ENCODE measurements at regions not wholly inside any gene's neighbourhood (a gene's known extent, or its start where the extent isn't known, plus 50 kb on each side); places are given as distances from the start of the nearest gene placed in this dataset.
"Not testable (repeated sequence)": the region's sequence is repeated elsewhere in the genome, so short reads cannot be mapped to it uniquely, and the experiment has no call there.

DNA sequence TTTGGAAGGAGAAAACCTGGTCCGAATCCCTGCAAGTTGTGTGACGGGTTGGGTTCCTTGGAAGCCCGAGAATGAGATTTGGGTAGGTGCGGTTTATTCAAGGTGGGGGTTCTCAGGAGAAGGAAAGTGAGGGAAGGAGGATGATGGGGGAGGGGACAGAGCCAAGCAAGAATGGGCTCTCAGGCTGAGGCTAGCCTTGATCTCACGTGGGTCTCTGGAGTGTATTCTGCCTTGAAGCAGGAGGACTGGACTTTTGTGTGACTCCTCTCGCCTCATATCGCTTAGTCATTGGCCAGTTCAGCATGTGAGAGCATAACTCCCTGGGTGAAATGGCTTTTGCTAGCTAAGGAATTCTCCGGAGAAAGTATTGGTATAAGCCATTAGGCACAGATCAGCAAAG lies 120.9 kb downstream of the NPIPA7 start:
- TF ChIP-seq, protein P1, sequence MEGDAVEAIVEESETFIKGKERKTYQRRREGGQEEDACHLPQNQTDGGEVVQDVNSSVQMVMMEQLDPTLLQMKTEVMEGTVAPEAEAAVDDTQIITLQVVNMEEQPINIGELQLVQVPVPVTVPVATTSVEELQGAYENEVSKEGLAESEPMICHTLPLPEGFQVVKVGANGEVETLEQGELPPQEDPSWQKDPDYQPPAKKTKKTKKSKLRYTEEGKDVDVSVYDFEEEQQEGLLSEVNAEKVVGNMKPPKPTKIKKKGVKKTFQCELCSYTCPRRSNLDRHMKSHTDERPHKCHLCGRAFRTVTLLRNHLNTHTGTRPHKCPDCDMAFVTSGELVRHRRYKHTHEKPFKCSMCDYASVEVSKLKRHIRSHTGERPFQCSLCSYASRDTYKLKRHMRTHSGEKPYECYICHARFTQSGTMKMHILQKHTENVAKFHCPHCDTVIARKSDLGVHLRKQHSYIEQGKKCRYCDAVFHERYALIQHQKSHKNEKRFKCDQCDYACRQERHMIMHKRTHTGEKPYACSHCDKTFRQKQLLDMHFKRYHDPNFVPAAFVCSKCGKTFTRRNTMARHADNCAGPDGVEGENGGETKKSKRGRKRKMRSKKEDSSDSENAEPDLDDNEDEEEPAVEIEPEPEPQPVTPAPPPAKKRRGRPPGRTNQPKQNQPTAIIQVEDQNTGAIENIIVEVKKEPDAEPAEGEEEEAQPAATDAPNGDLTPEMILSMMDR (IDR thresholded peaks at IDR 0.05 in 4 of 5, conservative IDR thresholded peaks at IDR 0.05 in 1 of 5): not testable (repeated sequence)
- not testable (repeated sequence) for TF ChIP-seq POLR2A (IDR thresholded peaks at IDR 0.05)

All from gastrocnemius medialis (tissue), 4 donors.